Smooth muscle cell (in vitro differentiated cells): ENCODE measurements at regions not wholly inside any gene's neighbourhood (a gene's known extent, or its start where the extent isn't known, plus 50 kb on each side); places are given as distances from the start of the nearest gene placed in this dataset.

Experiments
- DNase-seq: peaks from one replicate; lab custom pipeline; 2025; ENCODE audit not compliant: unreplicated experiment; lab: John Stamatoyannopoulos, UW
- H2AFZ ChIP-seq: fragments of 200-600 bp; sonication (generic); 2 replicates; pipeline ENCODE4 v1.6.0; 2016; ENCODE audit warnings: antibody characterized with exemption, low read depth, mild to moderate bottlenecking
- H3F3A ChIP-seq: fragments of 200-600 bp; sonication (generic); 2 replicates; pipeline ENCODE4 v1.6.0; 2017; ENCODE audit warnings: antibody characterized with exemption, low read depth
- H3K27ac ChIP-seq: fragments of 200-600 bp; sonication (generic); 2 replicates; pipeline ENCODE4 v1.5.1; 2016; ENCODE audit warnings: low read depth, mild to moderate bottlenecking
- H3K27me3 ChIP-seq: fragments of 200-600 bp; sonication (generic); 2 replicates; pipeline ENCODE4 v1.6.1; 2016; ENCODE audit warnings: low read depth, mild to moderate bottlenecking
- H3K36me3 ChIP-seq: fragments of 200-600 bp; sonication (generic); 2 replicates; pipeline ENCODE4 v1.5.1; 2016; ENCODE audit warnings: low read depth
- H3K4me1 ChIP-seq: fragments of 200-600 bp; sonication (generic); 2 replicates; pipeline ENCODE4 v1.5.1; 2016; ENCODE audit warnings: low read depth
- H3K4me2 ChIP-seq: fragments of 200-600 bp; sonication (generic); 2 replicates; pipeline ENCODE4 v1.6.0; 2016; ENCODE audit warnings: mild to moderate bottlenecking
- H3K4me3 ChIP-seq: fragments of 200-600 bp; sonication (generic); 2 replicates; pipeline ENCODE4 v1.5.1; 2016; ENCODE audit warnings: mild to moderate bottlenecking
- H3K79me2 ChIP-seq: fragments of 200-600 bp; sonication (generic); 2 replicates; pipeline ENCODE4 v1.6.0; 2016; ENCODE audit warnings: low read depth, mild to moderate bottlenecking
- H3K9ac ChIP-seq: fragments of 200-600 bp; sonication (generic); 2 replicates; pipeline ENCODE4 v1.6.0; 2016; ENCODE audit warnings: low read depth
- H3K9me3 ChIP-seq: fragments of 200-600 bp; sonication (generic); replicated peaks from 2 replicates; pipeline ENCODE4 v1.5.1; 2016; ENCODE audit warnings: low read depth
- H4K20me1 ChIP-seq: fragments of 200-600 bp; sonication (generic); 2 replicates; pipeline ENCODE4 v1.6.0; 2016; ENCODE audit warnings: low read depth
- CTCF ChIP-seq: fragments of 200-600 bp; sonication (generic); IDR thresholded peaks from 2 replicates; pipeline ENCODE4 v1.5.1; 2017; ENCODE audit warnings: borderline replicate concordance, mild to moderate bottlenecking, antibody characterized with exemption; ENCODE audit not compliant: insufficient read depth, poor library complexity, severe bottlenecking
- WGBS: methylation state at CpG from one replicate; pipeline ENCODE4 v1.1.7; 2016; ENCODE audit warnings: low lambda C conversion rate; 5-methylcytosine and 5-hydroxymethylcytosine counted together

- Histone ChIP-seq H3K4me3 (no peak overlapping the region), H3K27me3 (no peaks in the 10 kb centered on the region), H3K4me2 (no peak overlapping the region), H3K79me2 (no peaks in the 10 kb centered on the region), H3K36me3 (no peaks in the 10 kb centered on the region), H3K27ac (no peak overlapping the region), H3F3A (no peaks in the 10 kb centered on the region), H4K20me1 (no peaks in the 10 kb centered on the region), H3K9ac (no peak overlapping the region), H2AFZ (no peak overlapping the region), H3K4me1 (no peaks in the 10 kb centered on the region), H3K9me3 (no peaks in the 10 kb centered on the region)
- no peak for DNase-seq
- no peak for TF ChIP-seq CTCF
- WGBS, result 81% methylated on average over 9 of the region's 9 CpGs
These were observed 309.3 kb upstream of the CDYL start for GRCh38 chr6:4466769-4467480.

GRCh38 chr6:4466261-4466660, 309.9 kb upstream of the CDYL start:
- no peak for DNase-seq
- Histone ChIP-seq H3K9me3 (no peaks in the 10 kb centered on the region), H3K4me2 (no peak overlapping the region), H2AFZ (no peak overlapping the region), H3K27me3 (no peaks in the 10 kb centered on the region), H4K20me1 (no peaks in the 10 kb centered on the region), H3K36me3 (no peaks in the 10 kb centered on the region), H3F3A (no peaks in the 10 kb centered on the region), H3K79me2 (no peaks in the 10 kb centered on the region), H3K9ac (no peak overlapping the region), H3K4me1 (no peaks in the 10 kb centered on the region), H3K4me3 (no peak overlapping the region), H3K27ac (no peak overlapping the region)
- 71% methylated on average over 7 of the region's 7 CpGs for WGBS
- TF ChIP-seq CTCF, result no peak

GRCh38 chr6:4464638-4465037, 311.6 kb upstream of the CDYL start:
- Histone ChIP-seq H3K9me3 (no peaks in the 10 kb centered on the region), H3K4me3 (no peak overlapping the region), H3K9ac (no peak overlapping the region), H3F3A (no peaks in the 10 kb centered on the region), H3K79me2 (no peaks in the 10 kb centered on the region), H3K4me1 (no peaks in the 10 kb centered on the region), H2AFZ (no peak overlapping the region), H3K36me3 (no peaks in the 10 kb centered on the region), H3K4me2 (no peak overlapping the region), H3K27me3 (no peaks in the 10 kb centered on the region), H4K20me1 (no peaks in the 10 kb centered on the region), H3K27ac (no peak overlapping the region)
- 97% methylated on average over 2 of the region's 2 CpGs for WGBS
- TF ChIP-seq CTCF, result no peak
- no peak for DNase-seq

GRCh38 chr6:4463236-4463635, 313.0 kb upstream of the CDYL start:
- no peak overlapping the region for H2AFZ ChIP-seq
- H3K27ac ChIP-seq, result no peak overlapping the region
- H3K4me3 ChIP-seq, result no peak overlapping the region
- H3K4me1 ChIP-seq, result no peaks in the 10 kb centered on the region
- TF ChIP-seq CTCF, result no peak
- no peaks in the 10 kb centered on the region for H3K79me2 ChIP-seq
- H3K36me3 ChIP-seq, result no peaks in the 10 kb centered on the region
- no peak overlapping the region for H3K9ac ChIP-seq
- no peak for DNase-seq
- H3K27me3 ChIP-seq, result no peaks in the 10 kb centered on the region
- no peak overlapping the region for H3K4me2 ChIP-seq
- WGBS, result 100% methylated on average over 1 of the region's 1 CpG
- H4K20me1 ChIP-seq, result no peaks in the 10 kb centered on the region
- H3K9me3 ChIP-seq, result no peaks in the 10 kb centered on the region
- H3F3A ChIP-seq, result no peaks in the 10 kb centered on the region
